Prostate gland (tissue), 2 donors: ENCODE measurements at regions not wholly inside any gene's neighbourhood (a gene's known extent, or its start where the extent isn't known, plus 50 kb on each side); places are given as distances from the start of the nearest gene placed in this dataset.

Source experiments
- POLR2A ChIP-seq: fragments of 450-650 bp; IDR thresholded peaks from one replicate; pipeline ENCODE4 v1.6.1; 2016; ENCODE audit warnings: antibody characterized with exemption, mild to moderate bottlenecking
- TF ChIP-seq, protein P1 (sequence below), 4 experiments: fragments of 200-600 bp in 2 of 4; fragments of 450-650 bp in 2 of 4; sonication (generic) in 2 of 4; IDR thresholded peaks; 1 replicate in 3 of 4; 2 replicates in 1 of 4; pipeline ENCODE4 v1.5.1; 2016 to 2019; ENCODE audit warnings: antibody characterized with exemption in 4 of 4, mild to moderate bottlenecking in 2 of 4, moderate library complexity in 2 of 4

DNA sequence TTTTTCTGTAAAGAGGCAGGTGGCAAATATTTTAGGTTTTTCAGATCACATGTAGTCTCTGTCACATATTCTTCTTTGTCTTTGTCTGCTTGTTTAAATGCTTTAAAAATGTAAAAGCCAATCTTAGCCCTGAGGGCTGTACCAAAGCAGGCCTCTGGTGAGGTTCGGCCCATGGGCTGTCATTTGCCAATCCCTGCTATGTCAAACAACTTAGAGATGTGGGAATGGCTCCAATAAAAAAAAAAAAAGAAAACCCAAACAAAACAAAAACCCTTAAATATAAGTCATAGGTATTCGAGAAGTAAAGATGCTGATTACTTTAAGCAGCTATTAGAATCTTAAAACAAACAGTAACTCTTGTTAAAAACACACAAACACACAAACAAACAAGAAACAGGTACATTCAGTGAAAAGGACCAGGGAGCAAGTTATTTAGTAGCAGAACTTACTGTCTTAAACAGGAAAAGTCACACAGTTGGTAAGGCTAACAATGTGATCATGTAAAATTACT, 61.4 kb upstream of the NAMPT start:
- no peak for TF ChIP-seq POLR2A
- TF ChIP-seq, protein P1, sequence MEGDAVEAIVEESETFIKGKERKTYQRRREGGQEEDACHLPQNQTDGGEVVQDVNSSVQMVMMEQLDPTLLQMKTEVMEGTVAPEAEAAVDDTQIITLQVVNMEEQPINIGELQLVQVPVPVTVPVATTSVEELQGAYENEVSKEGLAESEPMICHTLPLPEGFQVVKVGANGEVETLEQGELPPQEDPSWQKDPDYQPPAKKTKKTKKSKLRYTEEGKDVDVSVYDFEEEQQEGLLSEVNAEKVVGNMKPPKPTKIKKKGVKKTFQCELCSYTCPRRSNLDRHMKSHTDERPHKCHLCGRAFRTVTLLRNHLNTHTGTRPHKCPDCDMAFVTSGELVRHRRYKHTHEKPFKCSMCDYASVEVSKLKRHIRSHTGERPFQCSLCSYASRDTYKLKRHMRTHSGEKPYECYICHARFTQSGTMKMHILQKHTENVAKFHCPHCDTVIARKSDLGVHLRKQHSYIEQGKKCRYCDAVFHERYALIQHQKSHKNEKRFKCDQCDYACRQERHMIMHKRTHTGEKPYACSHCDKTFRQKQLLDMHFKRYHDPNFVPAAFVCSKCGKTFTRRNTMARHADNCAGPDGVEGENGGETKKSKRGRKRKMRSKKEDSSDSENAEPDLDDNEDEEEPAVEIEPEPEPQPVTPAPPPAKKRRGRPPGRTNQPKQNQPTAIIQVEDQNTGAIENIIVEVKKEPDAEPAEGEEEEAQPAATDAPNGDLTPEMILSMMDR (IDR thresholded peaks at IDR 0.05): no peak
